Liver (tissue), 3 donors: ENCODE measurements at regions not wholly inside any gene's neighbourhood (a gene's known extent, or its start where the extent isn't known, plus 50 kb on each side); places are given as distances from the start of the nearest gene placed in this dataset.

Experiments
- EGR1 ChIP-seq, 2 donors: IDR thresholded peaks; 2 replicates each; pipeline ENCODE4 v1.6.1; 2016 to 2018; ENCODE audit warnings: antibody characterized with exemption in 2 of 2, low read depth in 2 of 2
- FOXA1 ChIP-seq: IDR thresholded peaks from 2 replicates; pipeline ENCODE4 v1.6.1; 2016; ENCODE audit warnings: antibody characterized with exemption
- GABPA ChIP-seq, 2 donors: IDR thresholded peaks in 1 of 2; conservative IDR thresholded peaks in 1 of 2; 2 replicates each; pipeline ENCODE4 v1.6.1; 2016; ENCODE audit warnings: antibody characterized with exemption in 2 of 2, mild to moderate bottlenecking in 1 of 2, moderate library complexity in 1 of 2
- JUND ChIP-seq, 2 donors: IDR thresholded peaks; 2 replicates each; pipeline ENCODE4 v1.6.1; 2016; ENCODE audit warnings: antibody characterized with exemption in 2 of 2
- MAX ChIP-seq: IDR thresholded peaks from 2 replicates; pipeline ENCODE4 v1.6.1; 2016; ENCODE audit warnings: antibody characterized with exemption
- NR2F2 ChIP-seq: IDR thresholded peaks from 2 replicates; pipeline ENCODE4 v1.6.1; 2016; ENCODE audit warnings: antibody characterized with exemption
- RAD21 ChIP-seq, 2 donors: IDR thresholded peaks; 2 replicates each; pipeline ENCODE4 v1.6.1; 2016; ENCODE audit warnings: antibody characterized with exemption in 2 of 2, mild to moderate bottlenecking in 2 of 2
- RXRA ChIP-seq, 2 donors: IDR thresholded peaks; 2 replicates each; pipeline ENCODE4 v1.6.1; 2017 to 2018; ENCODE audit warnings: antibody characterized with exemption in 2 of 2, mild to moderate bottlenecking in 1 of 2
- SP1 ChIP-seq: IDR thresholded peaks from 2 replicates; pipeline ENCODE4 v1.6.1; 2018; ENCODE audit warnings: antibody characterized with exemption, mild to moderate bottlenecking
- TAF1 ChIP-seq: conservative IDR thresholded peaks from 2 replicates; pipeline ENCODE4 v1.6.1; 2016; ENCODE audit warnings: antibody characterized with exemption, mild to moderate bottlenecking
- YY1 ChIP-seq: IDR thresholded peaks from 2 replicates; pipeline ENCODE4 v1.6.1; 2016; ENCODE audit warnings: antibody characterized with exemption, mild to moderate bottlenecking
- TF ChIP-seq, protein P1 (sequence below): fragments of 150-350 bp; IDR thresholded peaks from 2 replicates; pipeline ENCODE4 v1.5.1; 2017; ENCODE audit warnings: improper control_type of control experiment, low read depth, low read length; ENCODE audit not compliant: missing input control
- TF ChIP-seq, protein P2 (sequence below): IDR thresholded peaks from 2 replicates; pipeline ENCODE4 v1.6.1; 2016; ENCODE audit warnings: antibody characterized with exemption, mild to moderate bottlenecking
- TF ChIP-seq, protein P3 (sequence below): IDR thresholded peaks from 2 replicates; pipeline ENCODE4 v1.6.1; 2016; ENCODE audit warnings: antibody characterized with exemption
- donor health status: healthy.
- donor health status: healthy.

- TF ChIP-seq, protein P1, sequence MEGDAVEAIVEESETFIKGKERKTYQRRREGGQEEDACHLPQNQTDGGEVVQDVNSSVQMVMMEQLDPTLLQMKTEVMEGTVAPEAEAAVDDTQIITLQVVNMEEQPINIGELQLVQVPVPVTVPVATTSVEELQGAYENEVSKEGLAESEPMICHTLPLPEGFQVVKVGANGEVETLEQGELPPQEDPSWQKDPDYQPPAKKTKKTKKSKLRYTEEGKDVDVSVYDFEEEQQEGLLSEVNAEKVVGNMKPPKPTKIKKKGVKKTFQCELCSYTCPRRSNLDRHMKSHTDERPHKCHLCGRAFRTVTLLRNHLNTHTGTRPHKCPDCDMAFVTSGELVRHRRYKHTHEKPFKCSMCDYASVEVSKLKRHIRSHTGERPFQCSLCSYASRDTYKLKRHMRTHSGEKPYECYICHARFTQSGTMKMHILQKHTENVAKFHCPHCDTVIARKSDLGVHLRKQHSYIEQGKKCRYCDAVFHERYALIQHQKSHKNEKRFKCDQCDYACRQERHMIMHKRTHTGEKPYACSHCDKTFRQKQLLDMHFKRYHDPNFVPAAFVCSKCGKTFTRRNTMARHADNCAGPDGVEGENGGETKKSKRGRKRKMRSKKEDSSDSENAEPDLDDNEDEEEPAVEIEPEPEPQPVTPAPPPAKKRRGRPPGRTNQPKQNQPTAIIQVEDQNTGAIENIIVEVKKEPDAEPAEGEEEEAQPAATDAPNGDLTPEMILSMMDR, result no peak
- TF ChIP-seq TAF1, result no peak
- TF ChIP-seq SP1, result no peak
- no peak for TF ChIP-seq MAX
- TF ChIP-seq FOXA1, result no peak
- no peak for TF ChIP-seq RAD21 (IDR thresholded peaks at IDR 0.05)
- TF ChIP-seq EGR1 (IDR thresholded peaks at IDR 0.05; ENCODE audit: low read depth in 2 of 2), result no peak
- TF ChIP-seq, protein P2, sequence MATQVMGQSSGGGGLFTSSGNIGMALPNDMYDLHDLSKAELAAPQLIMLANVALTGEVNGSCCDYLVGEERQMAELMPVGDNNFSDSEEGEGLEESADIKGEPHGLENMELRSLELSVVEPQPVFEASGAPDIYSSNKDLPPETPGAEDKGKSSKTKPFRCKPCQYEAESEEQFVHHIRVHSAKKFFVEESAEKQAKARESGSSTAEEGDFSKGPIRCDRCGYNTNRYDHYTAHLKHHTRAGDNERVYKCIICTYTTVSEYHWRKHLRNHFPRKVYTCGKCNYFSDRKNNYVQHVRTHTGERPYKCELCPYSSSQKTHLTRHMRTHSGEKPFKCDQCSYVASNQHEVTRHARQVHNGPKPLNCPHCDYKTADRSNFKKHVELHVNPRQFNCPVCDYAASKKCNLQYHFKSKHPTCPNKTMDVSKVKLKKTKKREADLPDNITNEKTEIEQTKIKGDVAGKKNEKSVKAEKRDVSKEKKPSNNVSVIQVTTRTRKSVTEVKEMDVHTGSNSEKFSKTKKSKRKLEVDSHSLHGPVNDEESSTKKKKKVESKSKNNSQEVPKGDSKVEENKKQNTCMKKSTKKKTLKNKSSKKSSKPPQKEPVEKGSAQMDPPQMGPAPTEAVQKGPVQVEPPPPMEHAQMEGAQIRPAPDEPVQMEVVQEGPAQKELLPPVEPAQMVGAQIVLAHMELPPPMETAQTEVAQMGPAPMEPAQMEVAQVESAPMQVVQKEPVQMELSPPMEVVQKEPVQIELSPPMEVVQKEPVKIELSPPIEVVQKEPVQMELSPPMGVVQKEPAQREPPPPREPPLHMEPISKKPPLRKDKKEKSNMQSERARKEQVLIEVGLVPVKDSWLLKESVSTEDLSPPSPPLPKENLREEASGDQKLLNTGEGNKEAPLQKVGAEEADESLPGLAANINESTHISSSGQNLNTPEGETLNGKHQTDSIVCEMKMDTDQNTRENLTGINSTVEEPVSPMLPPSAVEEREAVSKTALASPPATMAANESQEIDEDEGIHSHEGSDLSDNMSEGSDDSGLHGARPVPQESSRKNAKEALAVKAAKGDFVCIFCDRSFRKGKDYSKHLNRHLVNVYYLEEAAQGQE, result no peak
- no peak for TF ChIP-seq JUND (IDR thresholded peaks at IDR 0.05)
- no peak for TF ChIP-seq NR2F2
- no peak for TF ChIP-seq GABPA (IDR thresholded peaks at IDR 0.05 in 1 of 2, conservative IDR thresholded peaks at IDR 0.05 in 1 of 2)
- TF ChIP-seq YY1, result no peak
- TF ChIP-seq RXRA (IDR thresholded peaks at IDR 0.05), result no peak
- TF ChIP-seq, protein P3, sequence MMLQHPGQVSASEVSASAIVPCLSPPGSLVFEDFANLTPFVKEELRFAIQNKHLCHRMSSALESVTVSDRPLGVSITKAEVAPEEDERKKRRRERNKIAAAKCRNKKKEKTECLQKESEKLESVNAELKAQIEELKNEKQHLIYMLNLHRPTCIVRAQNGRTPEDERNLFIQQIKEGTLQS, result no peak
Observed at GRCh38 chr2:217247476-217247875, 387.6 kb upstream of the TNP1 start.
